ENCODE measurements at regions not wholly inside any gene's neighbourhood (a gene's known extent, or its start where the extent isn't known, plus 50 kb on each side); places are given as distances from the start of the nearest gene placed in this dataset.
A peak's percentile ranks its signal among the peaks of the same experiment; 100 is the strongest.

- ATAC-seq (peak; percentile 89), DNase-seq (ENCODE audit: low spot score) (peak; percentile 57)
- Mint-ChIP-seq H3K36me3 (no peaks in the 10 kb centered on the region), H3K9me3 (peaks cover 16% of the 10 kb centered on the region), H3K27ac (no peak overlapping the region), H3K27me3 (ENCODE audit: low read depth) (peaks cover 6% of the 10 kb centered on the region), H3K4me1 (no peaks in the 10 kb centered on the region), H3K4me3 (no peak overlapping the region)
- POLR2A ChIA-PET = no interaction called here
- CTCF ChIA-PET = interaction anchor here (0.6 to 1.4 kb wide), 15 partner anchors 11 to 800 kb away, joined by 3 to 6 read pairs (median 3); no protein-coding TSS in a partner anchor
- no peak for TF ChIP-seq ZNF416 (CRISPR knock-in tag; IDR thresholded peaks at IDR 0.05)
- peak; percentile 70; the same call in 1 of the 2 replicates for TF ChIP-seq ZSCAN18 (CRISPR knock-in tag; IDR thresholded peaks at IDR 0.05)
- TF ChIP-seq CTCF (IDR thresholded peaks at IDR 0.05) = peak; percentile 22; the same call in 1 of the 2 replicates
Measured at GRCh38 chr5:7015586-7016256, 302.5 kb downstream of the TENT4A start.

GRCh38 chr5:7016999-7017747 is 303.9 kb downstream of the TENT4A start:
- POLR2A ChIA-PET = interaction anchor here (0.7 kb wide), 1 partner anchor 1149 kb away, joined by 4 read pairs; no protein-coding TSS in a partner anchor
- CTCF ChIA-PET = interaction anchor here (0.9 to 1.4 kb wide), 2 partner anchors 121 to 799 kb away, joined by 3 to 4 read pairs; no protein-coding TSS in a partner anchor
- H3K27ac Mint-ChIP-seq = no peak overlapping the region

GRCh38 chr5:7018198-7018597 is 305.0 kb downstream of the TENT4A start:
- CTCF ChIA-PET = interaction anchor here (1.0 to 1.3 kb wide), 3 partner anchors 32 to 374 kb away, joined by 3 read pairs; no protein-coding TSS in a partner anchor
- peaks cover 18% of the 10 kb centered on the region for H3K36me3 Mint-ChIP-seq
- POLR2A ChIA-PET = no interaction called here
- no peak overlapping the region for H3K4me3 Mint-ChIP-seq
- H3K4me1 Mint-ChIP-seq = no peaks in the 10 kb centered on the region
- DNase-seq (ENCODE audit: low spot score) (no peak), ATAC-seq (no peak)
- H3K9me3 Mint-ChIP-seq = peaks cover 39% of the 10 kb centered on the region
- no peak for TF ChIP-seq SMAD3 (CRISPR knock-in tag; IDR thresholded peaks at IDR 0.05; ENCODE audit: borderline replicate concordance)
- TF ChIP-seq NR3C1 (CRISPR knock-in tag; conservative IDR thresholded peaks at IDR 0.05; ENCODE audit: low read depth) = no peak
- TF ChIP-seq ZNF281 (CRISPR knock-in tag; IDR thresholded peaks at IDR 0.05) = no peak
- no peak for TF ChIP-seq CREB1 (CRISPR knock-in tag; IDR thresholded peaks at IDR 0.05)
- H3K27ac Mint-ChIP-seq = no peak overlapping the region
- peaks cover 7% of the 10 kb centered on the region for H3K27me3 Mint-ChIP-seq (ENCODE audit: low read depth)

More at GRCh38 chr5:7016999-7017747, 303.9 kb downstream of the TENT4A start:
- no peak for TF ChIP-seq ZNF121 (CRISPR knock-in tag; IDR thresholded peaks at IDR 0.05)
- no peak for TF ChIP-seq JAZF1 (CRISPR knock-in tag; IDR thresholded peaks at IDR 0.05)
- TF ChIP-seq PREB (CRISPR knock-in tag; IDR thresholded peaks at IDR 0.05; ENCODE audit: borderline replicate concordance) = no peak
- TF ChIP-seq ZNF671 (CRISPR knock-in tag; IDR thresholded peaks at IDR 0.05) = no peak
- TF ChIP-seq HMGXB4 (CRISPR knock-in tag; IDR thresholded peaks at IDR 0.05) = no peak
- no peak for TF ChIP-seq FOXP1 (CRISPR knock-in tag; IDR thresholded peaks at IDR 0.05; ENCODE audit: borderline replicate concordance)
- H3K9me3 Mint-ChIP-seq = peaks cover 30% of the 10 kb centered on the region
- no peaks in the 10 kb centered on the region for H3K4me1 Mint-ChIP-seq
- no peak overlapping the region for H3K4me3 Mint-ChIP-seq
- no peak for DNase-seq (ENCODE audit: low spot score)
- peaks cover 4% of the 10 kb centered on the region for H3K27me3 Mint-ChIP-seq (ENCODE audit: low read depth)
- peaks cover 8% of the 10 kb centered on the region for H3K36me3 Mint-ChIP-seq
- no peak for ATAC-seq
